SHP77 treated with DMSO at 0.1 percent for 48 hours (cell line): ENCODE measurements at regions not wholly inside any gene's neighbourhood (a gene's known extent, or its start where the extent isn't known, plus 50 kb on each side); places are given as distances from the start of the nearest gene placed in this dataset.

Source experiments
- DNase-seq: peaks from one replicate; lab custom pipeline; 2025; lab: John Stamatoyannopoulos, UW

DNA sequence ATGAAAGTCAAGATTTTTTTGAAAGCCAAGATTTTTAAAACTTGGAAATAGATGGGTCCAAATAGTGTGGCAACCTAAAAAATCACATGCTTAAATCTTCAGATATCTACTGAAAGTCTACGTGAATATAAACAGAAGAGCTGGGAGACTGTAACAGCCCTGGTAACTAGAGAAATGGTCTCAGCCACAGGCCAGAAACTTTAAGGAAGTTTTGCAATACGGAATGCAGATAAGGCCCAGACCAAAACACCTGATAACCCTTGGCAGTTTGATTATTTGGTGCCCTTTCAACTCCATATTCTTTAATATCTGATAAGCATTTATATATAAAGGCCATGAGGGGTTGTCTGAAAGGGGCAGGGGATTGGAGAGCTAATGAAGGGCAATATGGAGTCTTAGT, 537.3 kb upstream of the TGFBR2 start:
- DNase-seq = no peak

- DNase-seq = no peak
These were observed 533.4 kb upstream of the TGFBR2 start for GRCh38 chr3:30073040-30073439.

DNA sequence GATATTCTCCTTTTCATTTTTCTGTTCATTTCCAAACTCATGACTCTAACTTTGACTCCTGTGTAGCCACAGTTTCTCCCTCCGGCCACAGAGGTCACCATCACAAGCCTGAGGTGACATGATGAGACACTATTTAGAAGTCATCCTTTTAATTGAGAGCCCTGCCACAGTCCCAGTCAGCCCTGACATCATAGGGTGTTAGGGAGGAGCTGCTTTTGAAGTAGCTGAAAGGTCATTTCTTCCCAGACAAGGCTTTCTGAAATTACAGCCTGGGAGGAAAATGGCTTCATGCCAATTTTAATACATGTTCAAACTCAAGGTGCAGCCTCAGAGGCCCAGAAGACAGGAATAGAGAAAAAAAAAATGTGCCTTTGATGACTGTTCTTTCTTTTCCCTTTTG, 532.8 kb upstream of the TGFBR2 start:
- peak; percentile 1 for DNase-seq

DNA sequence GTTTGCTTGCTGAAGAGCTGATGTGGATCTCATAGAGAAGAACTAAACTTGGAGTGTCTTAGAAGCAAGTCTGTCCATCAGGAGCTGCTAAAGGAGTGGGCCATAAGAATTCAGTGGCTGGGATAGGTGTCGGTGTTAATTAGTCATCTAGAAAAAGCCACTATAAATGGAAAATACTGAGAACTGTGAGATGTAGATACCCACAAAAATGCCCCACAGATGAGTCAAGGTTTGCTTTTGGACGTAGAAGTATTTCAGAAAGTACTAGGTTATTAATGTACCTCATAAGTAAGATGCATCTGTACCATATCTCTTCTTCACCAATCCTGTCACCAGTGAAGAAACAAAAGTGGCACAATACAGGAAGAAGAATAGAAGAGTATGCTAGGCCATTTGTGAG, 530.9 kb upstream of the TGFBR2 start:
- no peak for DNase-seq

DNA sequence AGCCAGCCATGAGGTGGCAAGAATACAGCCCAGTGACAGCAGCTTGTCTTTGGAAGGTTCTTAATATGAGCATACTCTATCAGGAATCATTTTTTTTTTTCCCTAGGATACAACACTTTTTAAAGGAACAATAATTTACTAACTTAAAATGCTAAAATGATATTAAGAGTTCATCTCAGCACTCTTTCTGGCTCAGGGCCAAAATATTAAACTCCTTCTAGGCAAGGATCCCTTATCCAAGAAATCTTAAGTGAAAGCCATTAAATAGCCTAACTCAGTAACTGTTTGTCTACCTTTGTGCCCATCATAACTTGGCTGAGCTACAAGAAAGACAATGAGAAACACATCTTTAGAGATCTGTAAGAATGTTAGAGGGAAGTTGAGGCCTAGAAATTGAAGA, 529.5 kb upstream of the TGFBR2 start:
- DNase-seq = no peak

- no peak for DNase-seq
These were observed 528.7 kb upstream of the TGFBR2 start for GRCh38 chr3:30077746-30078145.

GRCh38 chr3:30078736-30079135, 527.7 kb upstream of the TGFBR2 start:
- no peak for DNase-seq

DNA sequence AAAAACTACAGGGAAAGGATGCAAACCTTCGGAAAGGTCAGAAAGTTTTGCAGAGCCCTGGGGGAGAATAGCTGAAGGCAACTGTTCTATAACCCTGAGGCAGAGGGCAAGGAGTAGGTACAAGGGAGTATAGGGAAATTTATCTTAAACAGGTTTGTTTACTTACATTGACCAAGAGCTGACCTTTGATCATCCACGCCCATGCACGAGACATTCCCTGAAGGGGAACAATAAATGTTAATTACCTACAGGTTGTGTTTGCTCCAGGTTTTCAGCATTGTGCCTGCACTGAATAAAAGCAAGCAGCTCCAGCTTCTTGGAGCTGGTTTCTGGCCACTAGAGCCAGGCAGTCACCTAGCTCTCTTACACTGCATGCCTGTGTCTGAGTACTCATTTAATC, 524.5 kb upstream of the TGFBR2 start:
- no peak for DNase-seq

- DNase-seq = no peak
These were observed 523.7 kb upstream of the TGFBR2 start for GRCh38 chr3:30082652-30083051.

DNA sequence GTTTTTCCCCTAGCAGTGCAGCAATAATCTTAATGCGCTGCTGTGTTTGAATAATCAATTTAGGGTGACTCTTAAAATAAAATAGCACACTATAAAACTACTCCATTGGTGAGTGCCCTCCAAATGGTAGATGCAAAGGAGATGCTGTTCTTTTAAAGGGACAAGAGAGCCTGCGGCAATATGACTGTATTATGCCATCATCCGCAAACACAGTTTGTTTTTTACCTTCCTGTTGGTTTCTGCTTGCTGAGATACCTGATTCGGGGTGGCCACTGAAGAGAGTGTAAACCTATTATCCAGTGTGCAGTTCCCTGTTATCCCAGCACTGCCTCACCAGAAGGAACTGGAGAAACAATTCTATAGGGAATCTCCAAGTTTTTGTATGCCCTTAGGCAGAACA, 523.1 kb upstream of the TGFBR2 start:
- DNase-seq = no peak

DNA sequence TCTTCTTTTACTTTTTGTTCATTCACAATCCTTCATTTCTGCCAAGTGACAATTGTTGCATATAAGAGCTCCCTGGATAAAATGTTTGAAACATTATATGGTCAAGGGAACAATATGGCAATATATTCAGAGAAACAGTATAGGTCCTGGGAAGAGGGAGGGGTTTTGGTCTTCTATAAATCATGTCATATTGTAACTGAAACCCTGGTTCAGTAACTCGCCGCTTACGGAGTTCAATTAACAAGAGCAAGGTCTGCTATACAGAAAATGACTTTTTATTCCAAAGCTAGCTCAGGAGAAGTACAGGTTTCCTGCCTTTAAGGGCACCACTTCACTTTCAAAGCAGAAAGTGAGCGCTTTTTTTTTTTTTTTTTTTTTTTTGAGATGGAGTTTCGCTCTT, 522.1 kb upstream of the TGFBR2 start:
- no peak for DNase-seq

GRCh38 chr3:30084971-30085403, 521.4 kb upstream of the TGFBR2 start:
- no peak for DNase-seq

- no peak for DNase-seq
These were observed 520.9 kb upstream of the TGFBR2 start for GRCh38 chr3:30085486-30085885.

DNA sequence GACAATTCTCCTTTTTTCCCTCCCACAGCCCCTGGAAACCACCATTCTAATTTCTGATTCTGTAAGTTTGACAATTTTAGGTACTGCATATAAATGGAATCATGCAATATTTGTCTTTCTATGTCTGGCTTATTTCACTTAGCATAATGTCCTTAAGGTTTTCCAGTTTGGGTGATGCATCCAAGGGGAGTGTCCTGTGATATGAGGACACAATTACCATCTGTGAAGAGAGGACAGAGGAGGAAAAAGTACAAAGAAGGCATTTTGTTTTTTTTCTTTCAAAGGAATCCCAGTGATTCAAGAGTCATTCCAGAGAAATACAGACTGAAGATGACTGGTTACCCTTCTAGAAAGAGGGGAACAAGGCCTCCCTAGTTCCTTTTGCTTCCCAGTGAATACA, 514.7 kb upstream of the TGFBR2 start:
- no peak for DNase-seq

GRCh38 chr3:30097022-30097650, 509.3 kb upstream of the TGFBR2 start:
- DNase-seq = no peak

DNA sequence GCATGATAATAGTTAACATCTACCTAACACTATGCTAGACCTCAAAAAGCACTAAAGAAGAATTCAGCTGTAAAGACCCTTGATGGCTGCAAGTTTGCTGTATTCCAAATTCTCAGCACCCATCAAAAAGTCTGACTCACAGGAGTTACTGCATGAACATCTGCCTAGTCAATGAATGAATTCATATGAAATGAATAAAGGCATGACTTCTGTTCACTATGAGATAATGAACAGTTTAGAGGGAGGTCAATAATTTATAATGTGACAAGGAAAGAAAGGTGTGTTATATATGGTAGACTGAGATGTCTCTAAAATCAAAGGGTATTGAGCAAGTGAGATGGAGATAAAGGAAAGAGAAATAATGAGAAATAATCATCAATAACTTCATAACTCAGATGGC, 508.2 kb upstream of the TGFBR2 start:
- no peak for DNase-seq

DNA sequence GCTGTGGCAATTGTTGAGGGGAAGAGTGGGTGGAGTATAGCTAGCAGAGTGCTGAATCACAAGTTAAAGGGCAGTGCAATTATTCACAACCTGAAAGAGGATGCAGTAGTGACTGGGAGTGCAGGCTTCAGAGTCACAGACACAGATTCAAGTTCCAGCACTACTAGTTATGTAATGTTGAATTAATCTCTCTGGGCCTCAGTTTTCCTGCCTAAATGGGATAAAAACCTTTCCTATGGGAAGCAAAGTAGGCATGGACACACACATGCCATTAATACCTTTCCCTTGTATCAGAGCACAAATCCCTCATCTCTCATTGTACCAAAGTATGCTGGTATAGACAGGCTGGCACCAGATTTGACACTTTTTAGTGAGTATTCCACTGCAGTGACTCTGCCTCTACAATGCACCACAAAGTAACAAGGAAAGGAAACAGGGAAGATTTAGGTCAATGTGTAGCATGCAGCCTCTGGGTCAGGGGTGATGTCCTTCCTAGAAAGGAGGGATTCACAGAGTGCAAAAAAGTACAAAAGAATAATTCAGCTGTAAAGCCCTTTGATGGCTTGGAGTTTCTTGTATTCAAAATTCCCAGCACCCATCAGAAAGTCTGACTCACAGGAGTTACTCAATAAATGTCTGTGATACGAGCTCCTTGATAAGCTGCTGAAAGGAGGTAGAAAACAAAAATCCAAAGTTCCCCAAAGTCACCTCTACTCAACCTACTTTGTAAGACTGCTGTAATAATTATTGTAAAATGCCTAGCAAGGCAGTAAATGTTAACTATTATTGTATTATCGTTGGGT, 507.5 kb upstream of the TGFBR2 start:
- DNase-seq = no peak

DNA sequence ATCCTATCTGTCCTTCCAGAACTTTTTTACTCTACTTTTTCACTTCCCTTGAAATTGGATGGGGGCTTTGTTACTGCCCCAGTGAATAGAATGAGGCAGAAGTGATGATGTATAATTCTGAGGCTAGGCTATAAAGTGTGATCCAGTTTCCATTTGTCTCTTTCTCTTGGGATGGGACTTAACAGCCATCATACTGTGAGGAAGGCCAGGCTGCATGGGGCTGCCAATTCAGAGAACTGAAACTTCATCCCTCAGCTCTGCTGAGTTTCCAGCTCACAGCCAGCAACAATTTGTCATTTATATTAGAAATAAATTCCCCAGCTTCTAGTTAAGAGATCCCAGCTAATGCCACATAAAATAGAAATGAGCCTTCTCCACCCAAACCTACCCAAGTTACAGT, 504.0 kb upstream of the TGFBR2 start:
- no peak for DNase-seq

DNA sequence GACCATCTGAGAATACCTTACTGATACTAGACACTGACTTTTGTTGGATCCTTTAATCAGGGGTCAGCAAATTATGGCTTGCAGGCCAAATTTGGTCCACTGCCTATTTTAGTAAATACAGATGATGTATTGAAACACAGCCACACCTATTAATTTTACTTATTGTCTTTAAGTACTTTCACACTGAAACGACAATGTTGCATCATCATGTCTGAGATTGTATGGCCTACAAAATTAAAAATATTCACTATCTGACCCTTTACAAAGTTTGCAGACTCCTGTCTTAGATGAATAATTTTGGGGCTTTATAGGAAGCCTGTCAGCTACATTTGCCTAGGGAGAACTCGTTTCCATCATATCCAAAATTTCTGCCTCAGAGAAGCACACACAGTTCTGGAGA, 503.2 kb upstream of the TGFBR2 start:
- no peak for DNase-seq

DNA sequence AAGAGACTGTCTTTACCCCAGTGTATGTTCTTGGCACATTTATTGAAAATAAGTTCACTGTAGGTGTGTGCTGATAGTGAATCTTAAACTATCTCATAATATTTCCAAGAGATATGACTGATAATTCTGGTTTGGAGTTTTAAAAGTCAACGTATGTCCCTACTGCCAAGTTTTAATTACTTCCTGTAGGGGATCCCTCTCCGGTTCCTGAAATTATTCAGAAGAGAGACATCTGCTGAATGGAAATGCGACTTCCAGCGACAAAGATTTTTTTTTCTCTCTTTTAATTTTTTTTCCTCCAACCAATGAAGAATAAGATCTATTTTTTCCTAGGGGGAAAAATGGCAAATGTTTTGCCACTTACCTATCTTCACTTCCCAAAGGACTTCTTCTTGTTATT, 498.9 kb upstream of the TGFBR2 start:
- DNase-seq = no peak

- DNase-seq = no peak
These were observed 494.0 kb upstream of the TGFBR2 start for GRCh38 chr3:30112411-30112810.

- peak; percentile 63 for DNase-seq
These were observed 493.4 kb upstream of the TGFBR2 start for GRCh38 chr3:30112902-30113484.

GRCh38 chr3:30113906-30114305, 492.5 kb upstream of the TGFBR2 start:
- DNase-seq = no peak

DNA sequence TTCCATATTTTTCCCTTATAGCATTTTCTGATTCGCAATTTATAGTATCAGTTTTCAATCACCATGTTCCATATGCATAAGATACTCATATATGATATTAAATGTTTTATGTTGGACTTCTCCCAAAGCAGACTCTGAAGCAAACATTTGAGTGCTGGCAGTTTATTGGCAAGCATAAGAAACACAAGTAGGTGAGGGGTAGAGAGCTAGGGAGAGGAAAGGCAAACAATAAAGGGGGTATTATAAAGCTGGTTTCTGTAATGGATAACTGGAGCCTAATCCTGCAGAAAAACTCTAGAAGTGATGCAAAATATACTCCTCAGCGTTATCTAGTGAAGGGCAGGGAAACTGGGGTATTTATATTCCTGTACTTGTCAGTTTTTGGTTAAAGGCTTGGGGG, 491.5 kb upstream of the TGFBR2 start:
- no peak for DNase-seq
